ENCODE measurements at regions not wholly inside any gene's neighbourhood (a gene's known extent, or its start where the extent isn't known, plus 50 kb on each side); places are given as distances from the start of the nearest gene placed in this dataset.

DNA sequence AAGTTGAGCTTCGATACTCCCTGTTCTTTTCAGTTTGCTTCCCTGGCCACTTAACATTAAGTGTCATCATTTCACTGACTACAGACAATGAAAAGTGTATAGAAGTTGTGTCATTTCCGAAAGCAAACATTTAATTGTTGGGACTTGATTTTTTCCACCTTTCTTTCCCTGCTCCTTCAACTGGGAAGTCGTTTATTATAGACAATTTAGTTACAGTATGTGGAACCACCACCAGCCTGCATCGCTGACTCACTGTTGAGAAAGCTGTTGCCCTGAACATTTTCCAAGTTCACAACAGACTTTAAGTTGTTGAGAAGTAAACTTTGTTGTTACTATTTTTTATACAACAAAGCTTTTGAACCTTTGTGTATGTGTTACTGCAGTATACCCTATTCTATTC is 788.4 kb upstream of the PRR20A start:
- no peaks in the 10 kb centered on the region for H3K4me1 Mint-ChIP-seq
- Histone ChIP-seq H3K36me3 (ENCODE audit: insufficient read depth, low read length) (no peaks in the 10 kb centered on the region), H3K9me3 (ENCODE audit: control insufficient read depth in 1 of 2, low read length in 2 of 2) (peaks cover 0 to 7% of the 10 kb centered on the region in 2 donors), H3K27me3 (ENCODE audit: insufficient read depth, low read length) (no peaks in the 10 kb centered on the region), H3K27ac (ENCODE audit: low read depth, low read length) (no peak overlapping the region), H3K4me3 (ENCODE audit: low read length in 2 of 2) (no peak overlapping the region), H3K4me1 (ENCODE audit: insufficient read depth, low read length) (no peaks in the 10 kb centered on the region)
- H3K36me3 Mint-ChIP-seq, result no peaks in the 10 kb centered on the region
- H3K27me3 Mint-ChIP-seq, result no peaks in the 10 kb centered on the region
- DNase-seq, result no peak
- H3K4me3 Mint-ChIP-seq, result no peak overlapping the region
- no peak overlapping the region for H3K27ac Mint-ChIP-seq
- ChIA-PET POLR2A (ENCODE audit: partially characterized antibody) (no interaction called here), CTCF (ENCODE audit: partially characterized antibody) (no interaction called here)
- H3K9me3 Mint-ChIP-seq, result peaks cover 0 to 28% (median 7%) of the 10 kb centered on the region in 8 donors
- intact Hi-C loops (cut with micrococcal nuclease), result no loop called here

DNA sequence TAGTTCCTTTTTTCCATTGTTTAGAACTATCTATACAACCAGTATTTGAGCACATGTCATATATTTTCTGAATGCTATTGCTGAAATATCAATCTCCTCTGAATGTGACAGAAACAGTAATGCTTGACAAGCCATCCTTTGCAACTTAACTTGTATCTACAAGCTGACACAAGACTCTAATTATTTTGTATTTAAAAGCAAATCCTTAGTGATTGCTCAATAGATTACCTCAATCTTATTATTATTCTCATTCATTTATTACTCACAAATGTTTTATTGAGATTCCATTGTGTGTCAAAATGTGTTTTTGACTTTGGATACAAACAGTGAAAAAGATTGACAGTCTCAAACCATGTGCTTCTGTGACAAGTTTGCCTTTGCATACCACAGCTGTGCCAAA is 787.8 kb upstream of the PRR20A start:
- H3K36me3 Mint-ChIP-seq, result no peaks in the 10 kb centered on the region
- POLR2A ChIA-PET (ENCODE audit: partially characterized antibody), result no interaction called here
- H3K4me3 Mint-ChIP-seq, result no peak overlapping the region

DNA sequence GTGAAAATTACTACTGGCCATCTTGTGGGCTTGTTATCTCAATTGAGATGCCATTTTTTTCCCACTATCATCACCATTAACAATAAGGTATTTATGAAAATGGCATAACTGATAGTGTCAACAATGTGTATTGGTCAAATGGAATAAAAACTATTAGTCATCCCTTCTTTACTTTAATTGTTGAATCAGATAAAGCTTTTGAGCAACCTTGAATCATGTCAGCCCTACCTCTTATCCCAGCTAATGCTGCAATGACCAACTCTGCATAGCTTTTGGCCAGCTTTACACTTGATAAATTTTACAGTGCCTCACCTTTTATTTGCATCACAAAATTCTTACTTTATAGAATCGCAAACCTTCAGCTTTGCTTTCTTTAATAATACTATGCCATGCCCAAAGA is 784.0 kb upstream of the PRR20A start:
- ChIA-PET CTCF (ENCODE audit: partially characterized antibody) (no interaction called here), POLR2A (ENCODE audit: partially characterized antibody) (no interaction called here)
- Mint-ChIP-seq H3K36me3 (no peaks in the 10 kb centered on the region), H3K27ac (no peak overlapping the region), H3K4me3 (no peak overlapping the region), H3K27me3 (no peaks in the 10 kb centered on the region), H3K9me3 (peaks cover 2 to 17% (median 10%) of the 10 kb centered on the region in 8 donors), H3K4me1 (no peaks in the 10 kb centered on the region)
- no peaks in the 10 kb centered on the region for H3K36me3 ChIP-seq (ENCODE audit: insufficient read depth, low read length)
- intact Hi-C loops (cut with micrococcal nuclease), result no loop called here
- no peaks in the 10 kb centered on the region for H3K9me3 ChIP-seq (ENCODE audit: control insufficient read depth in 1 of 2, low read length in 2 of 2)
- no peaks in the 10 kb centered on the region for H3K27me3 ChIP-seq (ENCODE audit: insufficient read depth, low read length)
- no peaks in the 10 kb centered on the region for H3K4me1 ChIP-seq (ENCODE audit: insufficient read depth, low read length)
- H3K4me3 ChIP-seq (ENCODE audit: low read length in 2 of 2), result no peak overlapping the region
- no peak for DNase-seq
- no peak overlapping the region for H3K27ac ChIP-seq (ENCODE audit: low read depth, low read length)

More for the DNA sequence above, 787.8 kb upstream of the PRR20A start:
- H3K9me3 ChIP-seq (ENCODE audit: control insufficient read depth in 1 of 2, low read length in 2 of 2), result peaks cover 0 to 7% of the 10 kb centered on the region in 2 donors
- CTCF ChIA-PET (ENCODE audit: partially characterized antibody), result no interaction called here
- no peak overlapping the region for H3K27ac ChIP-seq (ENCODE audit: low read depth, low read length)
- no peaks in the 10 kb centered on the region for H3K4me1 ChIP-seq (ENCODE audit: insufficient read depth, low read length)
- Mint-ChIP-seq H3K9me3 (peaks cover 2 to 25% (median 7%) of the 10 kb centered on the region in 8 donors), H3K27ac (no peak overlapping the region), H3K27me3 (no peaks in the 10 kb centered on the region), H3K4me1 (no peaks in the 10 kb centered on the region)
- no peak overlapping the region for H3K4me3 ChIP-seq (ENCODE audit: low read length in 2 of 2)
- H3K36me3 ChIP-seq (ENCODE audit: insufficient read depth, low read length), result no peaks in the 10 kb centered on the region
- H3K27me3 ChIP-seq (ENCODE audit: insufficient read depth, low read length), result no peaks in the 10 kb centered on the region
- DNase-seq, result no peak
- intact Hi-C loops (cut with micrococcal nuclease), result no loop called here

DNA sequence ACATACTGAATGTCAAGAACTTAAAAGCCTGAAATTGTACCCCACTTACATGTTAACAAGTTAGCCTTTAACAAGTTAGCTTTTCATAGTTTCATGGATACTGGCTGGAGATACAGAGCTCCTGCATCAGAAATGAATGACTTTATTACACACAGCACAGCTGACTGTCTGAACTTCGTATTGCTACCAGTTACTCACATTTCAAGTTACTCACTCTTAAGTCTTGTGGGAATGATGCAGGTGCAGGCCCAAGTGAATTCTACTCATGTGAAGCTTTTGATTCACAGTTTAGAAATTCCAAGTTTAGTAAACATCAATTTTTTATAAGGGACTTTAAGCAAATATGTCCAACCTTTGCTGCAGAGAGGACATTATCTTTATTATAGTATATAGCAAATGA is 762.2 kb upstream of the PRR20A start:
- no peaks in the 10 kb centered on the region for H3K4me1 Mint-ChIP-seq
- H3K9me3 Mint-ChIP-seq, result peaks cover 0 to 37% (median 14%) of the 10 kb centered on the region in 8 donors
- H3K27me3 Mint-ChIP-seq, result no peaks in the 10 kb centered on the region
- H3K36me3 ChIP-seq (ENCODE audit: insufficient read depth, low read length), result no peaks in the 10 kb centered on the region
- DNase-seq, result no peak
- H3K27ac Mint-ChIP-seq, result no peak overlapping the region
- intact Hi-C loops (cut with micrococcal nuclease), result no loop called here
- H3K9me3 ChIP-seq (ENCODE audit: control insufficient read depth in 1 of 2, low read length in 2 of 2), result peaks cover 0 to 3% of the 10 kb centered on the region in 2 donors
- no peaks in the 10 kb centered on the region for H3K36me3 Mint-ChIP-seq
- POLR2A ChIA-PET (ENCODE audit: partially characterized antibody), result no interaction called here
- no peak overlapping the region for H3K4me3 Mint-ChIP-seq
- no peak overlapping the region for H3K27ac ChIP-seq (ENCODE audit: low read depth, low read length)
- CTCF ChIA-PET (ENCODE audit: partially characterized antibody), result no interaction called here
- no peak overlapping the region for H3K4me3 ChIP-seq (ENCODE audit: low read length in 2 of 2)
- no peaks in the 10 kb centered on the region for H3K27me3 ChIP-seq (ENCODE audit: insufficient read depth, low read length)
- H3K4me1 ChIP-seq (ENCODE audit: insufficient read depth, low read length), result no peaks in the 10 kb centered on the region

DNA sequence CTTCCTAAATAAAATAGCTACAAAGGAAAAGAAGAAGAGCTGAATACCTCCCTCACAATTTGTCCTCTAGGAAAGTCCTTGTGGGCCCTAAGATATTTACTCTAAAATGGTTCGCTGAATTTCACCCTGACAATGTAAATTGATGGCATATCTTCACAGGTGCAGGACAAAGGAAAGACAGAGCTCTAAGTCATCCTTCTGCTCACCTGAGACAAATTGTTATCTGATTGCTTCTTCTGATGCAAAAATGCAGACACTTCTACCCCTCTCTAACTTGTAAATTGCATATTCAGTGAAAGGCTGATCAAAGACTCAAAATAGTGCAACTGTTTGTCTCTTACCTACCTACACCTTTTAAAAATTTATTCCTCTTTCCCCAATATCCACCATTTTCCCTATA is 747.2 kb upstream of the PRR20A start:
- no peaks in the 10 kb centered on the region for H3K27me3 Mint-ChIP-seq
- H3K4me3 Mint-ChIP-seq, result no peak overlapping the region
- peaks cover 2 to 20% (median 12%) of the 10 kb centered on the region in 8 donors for H3K9me3 Mint-ChIP-seq
- no peak overlapping the region for H3K27ac Mint-ChIP-seq
- H3K36me3 Mint-ChIP-seq, result no peaks in the 10 kb centered on the region
- H3K4me1 Mint-ChIP-seq, result no peaks in the 10 kb centered on the region
- no peaks in the 10 kb centered on the region for H3K4me1 ChIP-seq (ENCODE audit: insufficient read depth, low read length)
- no peaks in the 10 kb centered on the region for H3K27me3 ChIP-seq (ENCODE audit: insufficient read depth, low read length)
- DNase-seq, result no peak
- no peaks in the 10 kb centered on the region for H3K36me3 ChIP-seq (ENCODE audit: insufficient read depth, low read length)
- peaks cover 0 to 4% of the 10 kb centered on the region in 2 donors for H3K9me3 ChIP-seq (ENCODE audit: control insufficient read depth in 1 of 2, low read length in 2 of 2)
- ChIA-PET CTCF (ENCODE audit: partially characterized antibody) (no interaction called here), POLR2A (ENCODE audit: partially characterized antibody) (no interaction called here)
- H3K4me3 ChIP-seq (ENCODE audit: low read length in 2 of 2), result no peak overlapping the region
- intact Hi-C loops (cut with micrococcal nuclease), result no loop called here
- H3K27ac ChIP-seq (ENCODE audit: low read depth, low read length), result no peak overlapping the region

DNA sequence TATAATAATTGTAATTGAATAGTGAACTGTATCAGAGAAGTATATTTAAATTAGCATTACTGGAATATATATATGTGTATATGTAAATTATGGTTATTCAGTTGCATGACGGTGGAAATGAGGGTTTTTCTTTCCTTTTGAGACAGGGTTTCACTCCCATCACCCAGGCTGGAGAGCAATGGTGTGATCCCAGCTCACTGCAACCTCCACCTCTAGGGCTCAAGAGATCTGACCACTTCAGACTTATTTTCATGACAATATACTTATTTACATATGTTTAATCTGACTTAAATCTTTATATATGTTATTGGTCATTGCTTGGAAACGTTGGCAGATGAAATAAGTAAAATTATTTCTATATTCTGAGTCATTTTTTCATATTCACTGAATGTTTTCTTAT is 744.4 kb upstream of the PRR20A start:
- intact Hi-C loops (cut with micrococcal nuclease), result no loop called here
- CTCF ChIA-PET (ENCODE audit: partially characterized antibody), result no interaction called here

DNA sequence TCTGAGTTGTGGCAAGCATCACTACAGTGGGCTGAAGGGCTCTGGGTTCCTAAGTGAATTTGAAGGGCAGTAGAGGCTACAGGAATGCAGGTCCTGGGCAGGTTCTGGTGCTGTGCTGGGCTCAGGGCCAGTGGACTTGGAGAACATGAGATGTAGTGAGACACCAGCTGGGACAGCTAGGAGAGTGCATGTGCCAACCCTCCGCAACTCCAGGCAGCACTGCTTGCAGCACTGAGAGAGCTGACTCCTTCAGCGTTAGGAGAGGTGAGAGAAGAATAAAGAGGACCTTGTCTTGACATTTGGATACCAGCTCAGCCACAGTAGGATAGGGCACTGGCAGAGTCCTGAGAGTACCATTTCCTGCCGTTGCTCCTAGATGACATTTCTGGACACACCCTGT is 739.9 kb upstream of the PRR20A start:
- Histone ChIP-seq H3K36me3 (ENCODE audit: insufficient read depth, low read length) (no peaks in the 10 kb centered on the region), H3K4me3 (ENCODE audit: low read length in 2 of 2) (no peak overlapping the region), H3K4me1 (ENCODE audit: insufficient read depth, low read length) (no peaks in the 10 kb centered on the region), H3K27me3 (ENCODE audit: insufficient read depth, low read length) (no peaks in the 10 kb centered on the region), H3K9me3 (ENCODE audit: control insufficient read depth in 1 of 2, low read length in 2 of 2) (no peaks in the 10 kb centered on the region), H3K27ac (ENCODE audit: low read depth, low read length) (no peak overlapping the region)
- Mint-ChIP-seq H3K4me1 (no peaks in the 10 kb centered on the region), H3K27ac (no peak overlapping the region), H3K27me3 (no peaks in the 10 kb centered on the region), H3K36me3 (no peaks in the 10 kb centered on the region), H3K4me3 (no peak overlapping the region), H3K9me3 (peaks cover 0 to 33% (median 17%) of the 10 kb centered on the region in 8 donors)
- intact Hi-C loops (cut with micrococcal nuclease), result no loop called here
- ChIA-PET POLR2A (ENCODE audit: partially characterized antibody) (no interaction called here), CTCF (ENCODE audit: partially characterized antibody) (no interaction called here)
- no peak for DNase-seq

More for the DNA sequence above, 744.4 kb upstream of the PRR20A start:
- H3K4me3 Mint-ChIP-seq, result no peak overlapping the region
- Histone ChIP-seq H3K4me1 (ENCODE audit: insufficient read depth, low read length) (no peaks in the 10 kb centered on the region), H3K4me3 (ENCODE audit: low read length in 2 of 2) (no peak overlapping the region), H3K27me3 (ENCODE audit: insufficient read depth, low read length) (no peaks in the 10 kb centered on the region), H3K36me3 (ENCODE audit: insufficient read depth, low read length) (no peaks in the 10 kb centered on the region), H3K9me3 (ENCODE audit: control insufficient read depth in 1 of 2, low read length in 2 of 2) (peaks cover 0 to 4% of the 10 kb centered on the region in 2 donors), H3K27ac (ENCODE audit: low read depth, low read length) (no peak overlapping the region)
- H3K27me3 Mint-ChIP-seq, result no peaks in the 10 kb centered on the region
- no peaks in the 10 kb centered on the region for H3K36me3 Mint-ChIP-seq
- POLR2A ChIA-PET (ENCODE audit: partially characterized antibody), result no interaction called here
- H3K27ac Mint-ChIP-seq, result no peak overlapping the region
- peaks cover 0 to 27% (median 16%) of the 10 kb centered on the region in 8 donors for H3K9me3 Mint-ChIP-seq
- DNase-seq, result no peak
- no peaks in the 10 kb centered on the region for H3K4me1 Mint-ChIP-seq

DNA sequence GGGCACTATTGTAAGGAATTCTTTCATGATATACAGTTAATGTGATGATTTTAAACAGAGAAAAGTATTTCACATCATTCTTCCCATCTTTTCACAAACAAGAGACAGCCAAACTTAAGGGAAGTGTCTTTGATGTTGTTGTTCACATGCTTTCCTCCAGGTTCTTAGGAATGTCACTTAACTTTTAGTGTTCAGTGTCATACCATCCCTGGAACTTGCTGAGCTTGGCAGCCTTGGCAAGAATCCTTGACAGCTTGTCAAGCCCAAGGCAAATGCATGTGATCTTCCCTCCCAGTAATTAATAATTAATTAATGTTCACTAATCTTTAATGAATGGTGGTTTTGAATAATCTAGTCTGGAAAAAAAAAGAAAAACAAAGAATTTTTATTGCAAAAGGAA is 727.9 kb upstream of the PRR20A start:
- no peaks in the 10 kb centered on the region for H3K36me3 ChIP-seq (ENCODE audit: insufficient read depth, low read length)
- Mint-ChIP-seq H3K36me3 (no peaks in the 10 kb centered on the region), H3K27ac (no peak overlapping the region), H3K4me1 (no peaks in the 10 kb centered on the region), H3K9me3 (peaks cover 0 to 8% (median 5%) of the 10 kb centered on the region in 8 donors), H3K27me3 (no peaks in the 10 kb centered on the region), H3K4me3 (no peak overlapping the region)
- H3K27ac ChIP-seq (ENCODE audit: low read depth, low read length), result no peak overlapping the region
- DNase-seq, result no peak
- no peaks in the 10 kb centered on the region for H3K4me1 ChIP-seq (ENCODE audit: insufficient read depth, low read length)
- CTCF ChIA-PET (ENCODE audit: partially characterized antibody), result no interaction called here
- H3K4me3 ChIP-seq (ENCODE audit: low read length in 2 of 2), result no peak overlapping the region
- no peaks in the 10 kb centered on the region for H3K9me3 ChIP-seq (ENCODE audit: control insufficient read depth in 1 of 2, low read length in 2 of 2)
- intact Hi-C loops (cut with micrococcal nuclease), result no loop called here
- H3K27me3 ChIP-seq (ENCODE audit: insufficient read depth, low read length), result no peaks in the 10 kb centered on the region
- POLR2A ChIA-PET (ENCODE audit: partially characterized antibody), result no interaction called here
